ENCODE measurements at regions not wholly inside any gene's neighbourhood (a gene's known extent, or its start where the extent isn't known, plus 50 kb on each side); places are given as distances from the start of the nearest gene placed in this dataset.

GRCh38 chr3:24765399-24765798, 270.7 kb upstream of the THRB start:
- DNase-seq (ENCODE audit: low spot score) (no peak), ATAC-seq (ENCODE audit: low FRiP score) (no peak)
- no peak for TF ChIP-seq CTCF (IDR thresholded peaks at IDR 0.05)

- no peak for TF ChIP-seq CTCF (IDR thresholded peaks at IDR 0.05)
Observed at GRCh38 chr3:24769918-24770317, 275.3 kb upstream of the THRB start.

GRCh38 chr3:24773798-24774197, 279.1 kb upstream of the THRB start:
- ATAC-seq (ENCODE audit: low FRiP score), result no peak
- no peak for DNase-seq (ENCODE audit: low spot score)
- no peak for TF ChIP-seq CTCF (IDR thresholded peaks at IDR 0.05)

More at GRCh38 chr3:24769918-24770317, 275.3 kb upstream of the THRB start:
- DNase-seq (ENCODE audit: low spot score) (no peak), ATAC-seq (ENCODE audit: low FRiP score) (no peak)

- ATAC-seq (ENCODE audit: low FRiP score) (no peak), DNase-seq (ENCODE audit: low spot score) (no peak)
- no peak for TF ChIP-seq CTCF (IDR thresholded peaks at IDR 0.05)
Observed at GRCh38 chr3:24780991-24781390, 286.3 kb upstream of the THRB start.

GRCh38 chr3:24781454-24781853, 286.8 kb upstream of the THRB start:
- no peak for ATAC-seq (ENCODE audit: low FRiP score)
- TF ChIP-seq CTCF (IDR thresholded peaks at IDR 0.05), result no peak
- no peak for DNase-seq (ENCODE audit: low spot score)

GRCh38 chr3:24793896-24794295, 299.2 kb upstream of the THRB start:
- TF ChIP-seq CTCF (IDR thresholded peaks at IDR 0.05), result no peak
- ATAC-seq (ENCODE audit: low FRiP score) (no peak), DNase-seq (ENCODE audit: low spot score) (no peak)

GRCh38 chr3:24802614-24803013, 308.0 kb upstream of the THRB start:
- DNase-seq (ENCODE audit: low spot score) (no peak), ATAC-seq (ENCODE audit: low FRiP score) (no peak)
- TF ChIP-seq CTCF (IDR thresholded peaks at IDR 0.05), result no peak

All from omental fat pad (tissue), 3 donors.